PC-3 (cell line): ENCODE measurements at regions not wholly inside any gene's neighbourhood (a gene's known extent, or its start where the extent isn't known, plus 50 kb on each side); places are given as distances from the start of the nearest gene placed in this dataset.
"Not testable (repeated sequence)": the region's sequence is repeated elsewhere in the genome, so short reads cannot be mapped to it uniquely, and the experiment has no call there.

Experiments used
- ATAC-seq: fragments of 200-7000 bp; cut with Tn5 transposase; 2 replicates; pipeline ENCODE4 v1.9.1; 2020; ENCODE audit warnings: mild to moderate bottlenecking, moderate library complexity
- BruUV-seq: library from RNA; stranded (reverse); fragments of 400-500 nt; replicated peaks from 2 replicates; lab custom pipeline; 2021; lab: Mats Ljungman, UMichigan
- CTCF ChIA-PET: fragments of 300-600 bp; sonication (Branson Sonifier 250); formaldehyde crosslinking; loops from one replicate; lab custom pipeline; 2022; ENCODE audit warnings: antibody characterized with exemption; lab: Charles Lee
- POLR2A ChIA-PET: fragments of 300-600 bp; sonication (Branson Sonifier 250); formaldehyde crosslinking; loops from one replicate; lab custom pipeline; 2022; ENCODE audit warnings: antibody characterized with exemption; ENCODE audit not compliant: unreplicated experiment; lab: Charles Lee
- DNase-seq: peaks from one replicate; pipeline ENCODE4 v3.0.0-alpha.2; 2015
- H2AFZ ChIP-seq: fragments of 300-600 bp; sonication (generic); 2 replicates; pipeline ENCODE4 v1.6.0; 2016; ENCODE audit warnings: antibody characterized with exemption, low read length
- H3F3A ChIP-seq: fragments of 300-600 bp; sonication (generic); one replicate; pipeline ENCODE4 v1.6.0; 2017; ENCODE audit warnings: antibody characterized with exemption, low read length, control low read depth, mild to moderate bottlenecking; ENCODE audit not compliant: unreplicated experiment
- H3K27ac ChIP-seq: fragments of 300-600 bp; sonication (generic); 2 replicates; pipeline ENCODE4 v1.5.1; 2016; ENCODE audit warnings: mild to moderate bottlenecking, low read length
- H3K27me3 ChIP-seq: fragments of 300-600 bp; sonication (generic); 2 replicates; pipeline ENCODE4 v1.6.1; 2016; ENCODE audit warnings: low read length, mixed read lengths
- H3K36me3 ChIP-seq: fragments of 300-600 bp; sonication (generic); 2 replicates; pipeline ENCODE4 v1.6.1; 2016; ENCODE audit warnings: low read depth, mixed run types, low read length, mixed read lengths
- H3K4me1 ChIP-seq: fragments of 300-600 bp; sonication (generic); 2 replicates; pipeline ENCODE4 v1.5.1; 2016; ENCODE audit warnings: low read length; ENCODE audit not compliant: insufficient read depth
- H3K4me2 ChIP-seq: fragments of 300-600 bp; sonication (generic); 2 replicates; pipeline ENCODE4 v1.6.0; 2016; ENCODE audit warnings: low read length
- H3K4me3 ChIP-seq: fragments of 300-600 bp; sonication (generic); 2 replicates; pipeline ENCODE4 v1.5.1; 2016; ENCODE audit warnings: mild to moderate bottlenecking, low read length, mixed read lengths
- H3K79me2 ChIP-seq: fragments of 300-600 bp; sonication (generic); 2 replicates; pipeline ENCODE4 v1.6.1; 2017; ENCODE audit warnings: low read length, mixed read lengths
- H3K9ac ChIP-seq: fragments of 300-600 bp; sonication (generic); 2 replicates; pipeline ENCODE4 v1.6.0; 2016; ENCODE audit warnings: mild to moderate bottlenecking, low read length
- H3K9me2 ChIP-seq: fragments of 300-600 bp; sonication (generic); replicated peaks from 2 replicates; pipeline ENCODE4 v1.6.1; 2016; ENCODE audit warnings: mixed run types, low read length, mixed read lengths
- H3K9me3 ChIP-seq: fragments of 300-600 bp; sonication (generic); 2 replicates; pipeline ENCODE4 v1.6.1; 2016; ENCODE audit warnings: low read length, mixed read lengths
- H4K20me1 ChIP-seq: fragments of 300-600 bp; sonication (generic); 2 replicates; pipeline ENCODE4 v1.6.1; 2016; ENCODE audit warnings: low read length, mixed read lengths
- CTCF ChIP-seq: fragments of 300-600 bp; sonication (generic); conservative IDR thresholded peaks from 2 replicates; pipeline ENCODE4 v1.5.1; 2017; ENCODE audit warnings: antibody characterized with exemption, low read depth, mild to moderate bottlenecking, low read length
- EZH2 ChIP-seq: fragments of 300-600 bp; sonication (generic); IDR thresholded peaks from one replicate; pipeline ENCODE4 v1.6.1; 2017; ENCODE audit warnings: antibody characterized with exemption, mild to moderate bottlenecking, low read length; ENCODE audit not compliant: unreplicated experiment
- EZH2phosphoT487 ChIP-seq: fragments of 300-600 bp; sonication (generic); IDR thresholded peaks from 2 replicates; pipeline ENCODE4 v1.6.1; 2018; ENCODE audit warnings: mild to moderate bottlenecking, antibody characterized with exemption, low read length, borderline replicate concordance
- intact Hi-C: fragments of 100-400 bp; cut with micrococcal nuclease; formaldehyde crosslinking; loops from 2 replicates; pipeline ENCODE4 v1.9.0; 2023

GRCh38 chr14:101257551-101257950, 303.7 kb upstream of the DIO3 start:
- no peak for TF ChIP-seq EZH2phosphoT487
- TF ChIP-seq EZH2, result no peak
- no peak for TF ChIP-seq CTCF
- no peaks in the 10 kb centered on the region for H3K9me3 ChIP-seq
- H4K20me1 ChIP-seq, result no peaks in the 10 kb centered on the region
- intact Hi-C loops, result no loop called here
- CTCF ChIA-PET, result no interaction called here
- DNase-seq (no peak), ATAC-seq (no peak)
- no TSS peak for BruUV-seq
- H3K36me3 ChIP-seq, result no peaks in the 10 kb centered on the region
- H3K4me1 ChIP-seq, result no peaks in the 10 kb centered on the region
- H3K4me3 ChIP-seq, result no peak overlapping the region
- H3K79me2 ChIP-seq, result no peaks in the 10 kb centered on the region
- no peaks in the 10 kb centered on the region for H3K27me3 ChIP-seq
- H3K27ac ChIP-seq, result no peak overlapping the region
- H3F3A ChIP-seq, result no peaks in the 10 kb centered on the region
- no peak overlapping the region for H2AFZ ChIP-seq
- no peak overlapping the region for H3K9ac ChIP-seq
- H3K4me2 ChIP-seq, result no peak overlapping the region
- POLR2A ChIA-PET, result no interaction called here
- no peaks in the 10 kb centered on the region for H3K9me2 ChIP-seq

- H3K4me2 ChIP-seq, result no peak overlapping the region
- no peaks in the 10 kb centered on the region for H3F3A ChIP-seq
- no peak overlapping the region for H3K4me3 ChIP-seq
- H3K4me1 ChIP-seq, result no peaks in the 10 kb centered on the region
- H3K27me3 ChIP-seq, result no peaks in the 10 kb centered on the region
- ChIA-PET POLR2A (no interaction called here), CTCF (no interaction called here)
- no peaks in the 10 kb centered on the region for H3K9me3 ChIP-seq
- DNase-seq (no peak), ATAC-seq (no peak)
- intact Hi-C loops, result no loop called here
- H2AFZ ChIP-seq, result no peak overlapping the region
- H3K36me3 ChIP-seq, result no peaks in the 10 kb centered on the region
- H3K27ac ChIP-seq, result no peak overlapping the region
- no peaks in the 10 kb centered on the region for H3K9me2 ChIP-seq
- no TSS peak for BruUV-seq
- TF ChIP-seq EZH2 (no peak), CTCF (no peak), EZH2phosphoT487 (no peak)
- H4K20me1 ChIP-seq, result no peaks in the 10 kb centered on the region
- H3K79me2 ChIP-seq, result no peaks in the 10 kb centered on the region
- no peak overlapping the region for H3K9ac ChIP-seq
These were observed 301.5 kb upstream of the DIO3 start for GRCh38 chr14:101259748-101260147.

- H3K9me2 ChIP-seq, CTCF ChIA-PET, H3K36me3 ChIP-seq, H3F3A ChIP-seq, H3K79me2 ChIP-seq, BruUV-seq, intact Hi-C loops, H3K9ac ChIP-seq, H3K4me3 ChIP-seq, DNase-seq, H3K9me3 ChIP-seq, H3K4me1 ChIP-seq, H4K20me1 ChIP-seq, H3K27me3 ChIP-seq, H3K4me2 ChIP-seq, H2AFZ ChIP-seq, ATAC-seq, H3K27ac ChIP-seq, POLR2A ChIA-PET: not testable (repeated sequence)
These were observed 294.9 kb upstream of the DIO3 start for GRCh38 chr14:101266441-101266840.
